Keratinocyte (primary cell): ENCODE measurements at regions not wholly inside any gene's neighbourhood (a gene's known extent, or its start where the extent isn't known, plus 50 kb on each side); places are given as distances from the start of the nearest gene placed in this dataset.
"Not testable (repeated sequence)": the region's sequence is repeated elsewhere in the genome, so short reads cannot be mapped to it uniquely, and the experiment has no call there.

Experiments
- CTCF ChIP-seq, 3 experiments: IDR thresholded peaks in 1 of 3; conservative IDR thresholded peaks in 1 of 3; optimal IDR thresholded peaks in 1 of 3; 2 replicates in 2 of 3; 3 replicates in 1 of 3; pipeline versions ENCODE3 to v1.5.1; 2011; ENCODE audit warnings: low read length in 3 of 3, mild to moderate bottlenecking in 3 of 3, moderate library complexity in 2 of 3, control low read depth in 1 of 3, inconsistent platforms in 1 of 3; ENCODE audit not compliant: insufficient read depth in 2 of 3; ENCODE audit errors: extremely low read depth in 1 of 3
- EZH2 ChIP-seq: IDR thresholded peaks from one replicate; pipeline ENCODE4 v1.6.1; 2012; ENCODE audit warnings: inconsistent platforms, mild to moderate bottlenecking, low read length, moderate library complexity

DNA sequence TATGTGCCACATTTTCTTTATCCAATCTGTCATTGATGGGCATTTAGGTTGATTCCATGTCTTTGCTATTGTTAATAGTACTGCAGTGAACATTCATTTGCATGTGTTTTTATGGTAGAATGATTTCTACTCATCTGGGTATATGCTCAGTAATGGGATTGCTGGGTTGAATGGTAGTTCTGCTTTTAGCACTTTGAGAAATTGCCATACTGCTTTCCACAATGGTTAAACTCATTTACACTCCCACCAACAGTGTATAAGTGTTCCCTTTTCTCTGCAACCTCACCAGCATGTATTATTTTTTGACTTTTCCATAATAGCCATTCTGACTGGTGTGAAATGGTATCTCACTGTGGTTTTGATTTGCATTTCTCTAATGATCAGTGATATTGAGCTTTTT is 62.5 kb downstream of the PRORP start:
- not testable (repeated sequence) for TF ChIP-seq CTCF (optimal IDR thresholded peaks at IDR 0.05 in 1 of 3, IDR thresholded peaks at IDR 0.05 in 1 of 3, conservative IDR thresholded peaks at IDR 0.05 in 1 of 3; ENCODE audit: extremely low read depth in 1 of 3, insufficient read depth in 2 of 3, low read length in 3 of 3); EZH2
